Natural killer cell (primary cell): ENCODE measurements at regions not wholly inside any gene's neighbourhood (a gene's known extent, or its start where the extent isn't known, plus 50 kb on each side); places are given as distances from the start of the nearest gene placed in this dataset.

Source experiments
- ATAC-seq, 3 donors: fragments of 150-1000 bp in 2 of 3; fragments of 200-7000 bp in 1 of 3; cut with Tn5 transposase; 1 replicate in 1 of 3; 2 replicates in 2 of 3; pipeline ENCODE4 v1.10.0; 2021; ENCODE audit warnings: mild to moderate bottlenecking in 2 of 3, moderate library complexity in 2 of 3
- DNase-seq, 2 donors: peaks; one replicate each; pipeline versions ENCODE4 v3.0.0 to v3.0.0-alpha.2; 2013 to 2021; ENCODE audit warnings: mixed read lengths in 1 of 2
- H3K27ac ChIP-seq: one replicate; pipeline ENCODE4 v1.5.1; 2013; ENCODE audit warnings: mild to moderate bottlenecking, low read length
- H3K27me3 ChIP-seq: one replicate; pipeline ENCODE4 v1.6.1; 2013; ENCODE audit warnings: low read length; ENCODE audit not compliant: control insufficient read depth, insufficient read depth
- H3K36me3 ChIP-seq: one replicate; pipeline ENCODE4 v1.6.1; 2013; ENCODE audit warnings: low read length; ENCODE audit not compliant: control insufficient read depth, insufficient read depth
- H3K4me1 ChIP-seq: one replicate; pipeline ENCODE4 v1.6.1; 2013; ENCODE audit warnings: low read length; ENCODE audit not compliant: control insufficient read depth, insufficient read depth
- H3K4me3 ChIP-seq: one replicate; pipeline ENCODE4 v1.5.1; 2013; ENCODE audit warnings: low read length
- H3K9me3 ChIP-seq: one replicate; pipeline ENCODE4 v1.6.1; 2013; ENCODE audit warnings: low read length; ENCODE audit not compliant: control insufficient read depth, insufficient read depth
- H3K27ac Mint-ChIP-seq, 2 donors: one replicate each; pipeline ENCODE4 v1.8.0; 2022; ENCODE audit warnings: mild to moderate bottlenecking in 2 of 2, mixed read lengths in 2 of 2, moderate library complexity in 1 of 2
- H3K27me3 Mint-ChIP-seq, 2 donors: one replicate each; pipeline ENCODE4 v1.8.0; 2022; ENCODE audit warnings: low read depth in 2 of 2, mixed read lengths in 2 of 2
- H3K36me3 Mint-ChIP-seq: one replicate; pipeline ENCODE4 v1.8.0; 2022; ENCODE audit warnings: mixed read lengths
- H3K4me1 Mint-ChIP-seq, 2 donors: one replicate each; pipeline ENCODE4 v1.8.0; 2022; ENCODE audit warnings: mixed read lengths in 2 of 2
- H3K4me3 Mint-ChIP-seq: one replicate; pipeline ENCODE4 v1.8.0; 2022; ENCODE audit warnings: mild to moderate bottlenecking, moderate library complexity, mixed read lengths
- H3K9me3 Mint-ChIP-seq, 2 donors: one replicate each; pipeline ENCODE4 v1.8.0; 2022; ENCODE audit warnings: mixed read lengths in 2 of 2
- WGBS: methylation state at CpG from one replicate; pipeline ENCODE4 v1.1.7; 2013; ENCODE audit warnings: missing lambda C conversion rate; ENCODE audit not compliant: insufficient coverage; 5-methylcytosine and 5-hydroxymethylcytosine counted together
- intact Hi-C: fragments of 100-400 bp; cut with micrococcal nuclease; formaldehyde crosslinking; loops from one replicate; pipeline ENCODE4 v1.14.2; 2022
- TF ChIP-seq, protein P1 (sequence below): fragments of 200-600 bp; IDR thresholded peaks from one replicate; pipeline ENCODE4 v1.8.0; 2022; ENCODE audit warnings: antibody characterized with exemption

DNA sequence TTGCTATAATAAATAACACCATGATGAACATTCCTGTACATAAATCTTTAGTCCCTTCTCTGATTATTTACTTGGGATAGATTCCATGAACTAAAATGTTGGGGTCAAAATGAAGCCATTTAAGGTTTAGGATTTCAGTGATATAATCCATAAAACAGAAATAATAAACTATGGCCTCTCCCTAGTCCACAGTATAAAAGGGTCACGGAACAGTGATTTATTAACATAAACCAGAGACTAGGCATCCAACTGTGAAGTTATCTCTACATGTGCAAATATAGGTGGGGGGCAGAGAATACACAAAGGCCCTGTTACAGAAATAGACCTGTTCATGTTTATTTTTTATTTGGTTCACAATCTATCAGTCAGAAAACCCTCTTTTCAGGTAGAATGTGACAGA is 499.1 kb upstream of the SLIT2 start:
- 100% methylated on average over 1 of the region's 1 CpG for WGBS

DNA sequence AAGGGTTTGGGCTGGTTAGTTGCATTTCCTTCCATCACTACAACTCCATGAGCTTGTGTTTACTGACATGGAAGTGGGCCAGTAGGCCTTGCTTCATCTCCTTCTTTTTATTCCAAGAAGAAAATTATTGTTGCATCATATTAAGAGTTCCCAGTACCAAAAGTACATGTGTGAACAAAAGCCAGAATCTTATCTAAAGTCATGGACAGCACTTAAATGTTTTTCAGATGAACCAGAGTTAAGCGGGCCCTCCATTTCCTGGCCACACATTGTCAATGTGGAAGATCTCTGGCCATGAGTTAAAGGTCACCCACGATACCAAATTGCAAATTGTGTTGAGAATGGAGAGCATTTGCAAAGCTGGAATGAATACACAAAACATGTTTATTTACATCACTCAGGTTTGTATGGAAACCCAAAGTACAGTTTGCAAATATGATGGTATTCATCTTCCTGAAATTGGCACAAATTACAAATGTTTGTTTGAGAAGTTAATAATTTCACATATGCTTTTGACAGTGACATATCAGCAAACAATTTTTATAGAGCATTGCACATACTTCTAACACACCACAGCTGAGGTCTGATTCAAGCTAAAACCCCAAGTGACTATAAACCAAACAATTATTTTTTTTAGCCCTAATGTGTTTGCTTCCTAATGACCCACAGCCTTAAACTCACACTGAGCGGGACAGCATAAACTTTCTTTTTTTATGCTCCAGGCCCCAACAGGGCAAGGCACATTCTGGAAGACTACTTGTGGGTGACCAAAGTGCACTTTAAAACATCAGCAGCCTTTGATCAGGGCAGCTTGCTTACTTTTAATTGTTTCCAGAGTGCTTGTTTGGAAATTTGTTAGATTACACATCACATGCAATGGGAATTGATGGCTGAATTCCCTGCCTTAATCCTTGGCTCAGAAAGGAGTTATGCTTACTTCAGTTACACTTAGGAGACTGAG is 502.9 kb upstream of the SLIT2 start:
- WGBS: 96% methylated on average over 3 of the region's 3 CpGs
- Mint-ChIP-seq H3K27me3 (no peaks in the 10 kb centered on the region), H3K4me1 (no peaks in the 10 kb centered on the region), H3K27ac (no peak overlapping the region), H3K4me3 (no peak overlapping the region), H3K9me3 (peaks cover 10 to 14% of the 10 kb centered on the region in 2 donors), H3K36me3 (no peaks in the 10 kb centered on the region)
- Histone ChIP-seq H3K27me3 (no peaks in the 10 kb centered on the region), H3K9me3 (no peaks in the 10 kb centered on the region), H3K36me3 (no peaks in the 10 kb centered on the region), H3K27ac (no peak overlapping the region), H3K4me3 (no peak overlapping the region), H3K4me1 (no peaks in the 10 kb centered on the region)
- TF ChIP-seq, protein P1, sequence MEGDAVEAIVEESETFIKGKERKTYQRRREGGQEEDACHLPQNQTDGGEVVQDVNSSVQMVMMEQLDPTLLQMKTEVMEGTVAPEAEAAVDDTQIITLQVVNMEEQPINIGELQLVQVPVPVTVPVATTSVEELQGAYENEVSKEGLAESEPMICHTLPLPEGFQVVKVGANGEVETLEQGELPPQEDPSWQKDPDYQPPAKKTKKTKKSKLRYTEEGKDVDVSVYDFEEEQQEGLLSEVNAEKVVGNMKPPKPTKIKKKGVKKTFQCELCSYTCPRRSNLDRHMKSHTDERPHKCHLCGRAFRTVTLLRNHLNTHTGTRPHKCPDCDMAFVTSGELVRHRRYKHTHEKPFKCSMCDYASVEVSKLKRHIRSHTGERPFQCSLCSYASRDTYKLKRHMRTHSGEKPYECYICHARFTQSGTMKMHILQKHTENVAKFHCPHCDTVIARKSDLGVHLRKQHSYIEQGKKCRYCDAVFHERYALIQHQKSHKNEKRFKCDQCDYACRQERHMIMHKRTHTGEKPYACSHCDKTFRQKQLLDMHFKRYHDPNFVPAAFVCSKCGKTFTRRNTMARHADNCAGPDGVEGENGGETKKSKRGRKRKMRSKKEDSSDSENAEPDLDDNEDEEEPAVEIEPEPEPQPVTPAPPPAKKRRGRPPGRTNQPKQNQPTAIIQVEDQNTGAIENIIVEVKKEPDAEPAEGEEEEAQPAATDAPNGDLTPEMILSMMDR: no peak
- DNase-seq (no peak), ATAC-seq (no peak)
- intact Hi-C loops: no loop called here

More for the DNA sequence above, 499.1 kb upstream of the SLIT2 start:
- no peaks in the 10 kb centered on the region for H3K9me3 ChIP-seq
- TF ChIP-seq, protein P1: no peak
- H3K4me1 Mint-ChIP-seq: no peaks in the 10 kb centered on the region
- H3K4me1 ChIP-seq: no peaks in the 10 kb centered on the region
- no peaks in the 10 kb centered on the region for H3K36me3 Mint-ChIP-seq
- ATAC-seq (no peak), DNase-seq (no peak)
- H3K9me3 Mint-ChIP-seq: peaks cover 14 to 19% of the 10 kb centered on the region in 2 donors
- H3K27me3 Mint-ChIP-seq: no peaks in the 10 kb centered on the region
- no peak overlapping the region for H3K27ac Mint-ChIP-seq
- no peak overlapping the region for H3K27ac ChIP-seq
- H3K4me3 Mint-ChIP-seq: no peak overlapping the region
- no peak overlapping the region for H3K4me3 ChIP-seq
- H3K27me3 ChIP-seq: no peaks in the 10 kb centered on the region
- H3K36me3 ChIP-seq: no peaks in the 10 kb centered on the region
- intact Hi-C loops: no loop called here

DNA sequence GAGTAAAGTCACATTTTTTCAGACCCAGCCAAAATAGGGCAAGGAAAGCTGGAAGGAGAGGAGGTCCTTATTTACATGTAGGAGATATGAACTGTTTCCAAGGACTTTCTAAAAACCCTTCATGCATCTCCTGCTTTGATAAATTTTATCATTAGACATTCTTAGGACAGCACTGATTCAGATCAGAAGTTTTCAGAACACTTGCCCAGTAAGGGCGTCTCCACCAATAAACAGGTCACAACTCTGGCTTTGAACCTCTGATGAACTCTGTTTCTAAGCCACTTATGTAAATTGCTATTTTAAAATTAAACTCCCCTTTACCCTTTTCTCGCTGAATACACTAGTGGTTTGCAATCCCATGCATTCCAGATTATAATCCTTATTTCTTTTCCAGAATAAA is 505.3 kb upstream of the SLIT2 start:
- Mint-ChIP-seq H3K36me3 (no peaks in the 10 kb centered on the region), H3K27ac (no peak overlapping the region), H3K27me3 (no peaks in the 10 kb centered on the region), H3K4me3 (no peak overlapping the region), H3K9me3 (peaks cover 10 to 14% of the 10 kb centered on the region in 2 donors), H3K4me1 (no peaks in the 10 kb centered on the region)
- Histone ChIP-seq H3K9me3 (no peaks in the 10 kb centered on the region), H3K27me3 (no peaks in the 10 kb centered on the region), H3K27ac (no peak overlapping the region), H3K4me1 (no peaks in the 10 kb centered on the region), H3K36me3 (no peaks in the 10 kb centered on the region), H3K4me3 (no peak overlapping the region)
- 73% methylated on average over 2 of the region's 2 CpGs for WGBS
- ATAC-seq: no peak
- intact Hi-C loops: no loop called here
- no peak for DNase-seq
- TF ChIP-seq, protein P1: no peak
